ENCODE measurements at regions not wholly inside any gene's neighbourhood (a gene's known extent, or its start where the extent isn't known, plus 50 kb on each side); places are given as distances from the start of the nearest gene placed in this dataset.

- DNase-seq = no peak
- in situ Hi-C loops (cut with MboI; ENCODE audit: low pct_ligation_motif_present in 1 of 4, low pct_unique_long_range_greater_than_20kb in 1 of 4, low sequenced_read_pairs in 3 of 4) (no loop called here), intact Hi-C loops (cut with DNase I; ENCODE audit: low total_unique reads) (no loop called here)
- H3K4me1 ChIP-seq = peaks cover 0 to 7% (median 0%) of the 10 kb centered on the region in 4 donors
- no peaks in the 10 kb centered on the region for H3K9me3 ChIP-seq
- H3K4me3 ChIP-seq = no peak overlapping the region
- no peaks in the 10 kb centered on the region for H3K36me3 ChIP-seq
- TF ChIP-seq EP300 (IDR thresholded peaks at IDR 0.05; ENCODE audit: low read depth) = no peak
- H3K27ac ChIP-seq = no peak overlapping the region
- H3K27me3 ChIP-seq = no peaks in the 10 kb centered on the region
Observed at GRCh38 chr10:50936335-50936734, 50.9 kb upstream of the A1CF start.

GRCh38 chr10:50937230-50937907, 51.9 kb upstream of the A1CF start:
- Histone ChIP-seq H3K9me3 (no peaks in the 10 kb centered on the region), H3K27me3 (no peaks in the 10 kb centered on the region), H3K4me1 (peaks cover 0 to 7% (median 0%) of the 10 kb centered on the region in 4 donors), H3K36me3 (no peaks in the 10 kb centered on the region), H3K27ac (no peak overlapping the region), H3K4me3 (no peak overlapping the region)
- in situ Hi-C loops (cut with MboI; ENCODE audit: low pct_ligation_motif_present in 1 of 4, low pct_unique_long_range_greater_than_20kb in 1 of 4, low sequenced_read_pairs in 3 of 4) (no loop called here), intact Hi-C loops (cut with DNase I; ENCODE audit: low total_unique reads) (no loop called here)
- TF ChIP-seq EP300 (IDR thresholded peaks at IDR 0.05; ENCODE audit: low read depth) (no peak), CTCF (IDR thresholded peaks at IDR 0.05) (peak; percentile 45 to 60 (median 49))
- no peak for DNase-seq
- 37% methylated on average over 4 of the region's 4 CpGs for WGBS, 2 donors (ENCODE audit: low coverage in 1 of 2)

- no peaks in the 10 kb centered on the region for H3K9me3 ChIP-seq
- DNase-seq = no peak
- H3K27ac ChIP-seq = no peak overlapping the region
- in situ Hi-C loops (cut with MboI; ENCODE audit: low pct_ligation_motif_present in 1 of 4, low pct_unique_long_range_greater_than_20kb in 1 of 4, low sequenced_read_pairs in 3 of 4) = no loop called here
- H3K4me1 ChIP-seq = peaks cover 0 to 7% (median 0%) of the 10 kb centered on the region in 4 donors
- no peaks in the 10 kb centered on the region for H3K27me3 ChIP-seq
- no peak overlapping the region for H3K4me3 ChIP-seq
- intact Hi-C loops (cut with DNase I; ENCODE audit: low total_unique reads) = no loop called here
- 76 to 86% methylated on average over 3 of the region's 3 CpGs for WGBS, 2 donors (ENCODE audit: low coverage in 1 of 2)
- TF ChIP-seq POLR2AphosphoS5 (IDR thresholded peaks at IDR 0.05) = no peak
- TF ChIP-seq EP300 (IDR thresholded peaks at IDR 0.05; ENCODE audit: low read depth) = no peak
- TF ChIP-seq CTCF (IDR thresholded peaks at IDR 0.05) = no peak
- no peak for TF ChIP-seq POLR2A (IDR thresholded peaks at IDR 0.05)
- H3K36me3 ChIP-seq = no peaks in the 10 kb centered on the region
Observed at GRCh38 chr10:50941629-50942028, 56.2 kb upstream of the A1CF start.

- no peaks in the 10 kb centered on the region for H3K27me3 ChIP-seq
- in situ Hi-C loops (cut with MboI; ENCODE audit: low pct_ligation_motif_present in 1 of 4, low pct_unique_long_range_greater_than_20kb in 1 of 4, low sequenced_read_pairs in 3 of 4) = no loop called here
- no peak for DNase-seq
Observed at GRCh38 chr10:50946991-50947781, 61.8 kb upstream of the A1CF start.

More at GRCh38 chr10:50946991-50947781, 61.8 kb upstream of the A1CF start:
- Histone ChIP-seq H3K36me3 (no peaks in the 10 kb centered on the region), H3K4me1 (no peaks in the 10 kb centered on the region), H3K4me3 (no peak overlapping the region), H3K27ac (no peak overlapping the region), H3K9me3 (no peaks in the 10 kb centered on the region)
- 83 to 88% methylated on average over 6 of the region's 6 CpGs for WGBS, 2 donors (ENCODE audit: low coverage in 1 of 2)
- TF ChIP-seq POLR2AphosphoS5 (IDR thresholded peaks at IDR 0.05) (no peak), POLR2A (IDR thresholded peaks at IDR 0.05) (no peak), EP300 (IDR thresholded peaks at IDR 0.05; ENCODE audit: low read depth) (no peak), CTCF (IDR thresholded peaks at IDR 0.05) (no peak)
- intact Hi-C loops (cut with DNase I; ENCODE audit: low total_unique reads) = no loop called here
